Suprapubic skin (tissue), 3 donors: ENCODE measurements at regions not wholly inside any gene's neighbourhood (a gene's known extent, or its start where the extent isn't known, plus 50 kb on each side); places are given as distances from the start of the nearest gene placed in this dataset.

ENCODE experiments used
- CTCF ChIP-seq, 2 donors: fragments of 200-600 bp in 1 of 2; fragments of 450-650 bp in 1 of 2; sonication (generic) in 1 of 2; IDR thresholded peaks; one replicate each; pipeline ENCODE4 v1.5.1; 2016 to 2019; ENCODE audit warnings: antibody characterized with exemption in 2 of 2, mild to moderate bottlenecking in 1 of 2, moderate library complexity in 1 of 2
- POLR2AphosphoS5 ChIP-seq, 3 donors: sonication (generic); formaldehyde crosslinking; IDR thresholded peaks; one replicate each; pipeline ENCODE4 v1.6.1; 2017; ENCODE audit warnings: antibody characterized with exemption in 3 of 3

GRCh38 chr5:5799826-5800225 is 377.3 kb downstream of the ICE1 start:
- TF ChIP-seq POLR2AphosphoS5 (IDR thresholded peaks at IDR 0.05) (no peak), CTCF (IDR thresholded peaks at IDR 0.05) (no peak)
